ENCODE measurements at regions not wholly inside any gene's neighbourhood (a gene's known extent, or its start where the extent isn't known, plus 50 kb on each side); places are given as distances from the start of the nearest gene placed in this dataset.
"Not testable (repeated sequence)": the region's sequence is repeated elsewhere in the genome, so short reads cannot be mapped to it uniquely, and the experiment has no call there.

- peak in 1 of 2 experiments; percentile 19 for DNase-seq
Observed at GRCh38 chr1:96220651-96221050, 500.9 kb upstream of the PTBP2 start.

GRCh38 chr1:96222701-96223100 is 498.9 kb upstream of the PTBP2 start:
- DNase-seq = no peak

- DNase-seq = not testable (repeated sequence)
Observed at GRCh38 chr1:96224229-96224628, 497.4 kb upstream of the PTBP2 start.

- no peak for DNase-seq
Observed at GRCh38 chr1:96233422-96233821, 488.2 kb upstream of the PTBP2 start.

- peak; percentile 60 to 80 for DNase-seq
Observed at GRCh38 chr1:96234299-96234698, 487.3 kb upstream of the PTBP2 start.

- DNase-seq = peak in 1 of 2 experiments; percentile 41
Observed at GRCh38 chr1:96236156-96236739, 485.3 kb upstream of the PTBP2 start.

- no peak for DNase-seq
Observed at GRCh38 chr1:96238426-96238825, 483.2 kb upstream of the PTBP2 start.

- DNase-seq = no peak
Observed at GRCh38 chr1:96240438-96240837, 481.1 kb upstream of the PTBP2 start.

GRCh38 chr1:96253246-96254035 is 468.1 kb upstream of the PTBP2 start:
- no peak for DNase-seq

- no peak for DNase-seq
Observed at GRCh38 chr1:96256130-96256790, 465.3 kb upstream of the PTBP2 start.

GRCh38 chr1:96259399-96259798 is 462.2 kb upstream of the PTBP2 start:
- no peak for DNase-seq

- no peak for DNase-seq
Observed at GRCh38 chr1:96281491-96281890, 440.1 kb upstream of the PTBP2 start.

- DNase-seq = no peak
Observed at GRCh38 chr1:96290033-96290432, 431.6 kb upstream of the PTBP2 start.

- DNase-seq = no peak
Observed at GRCh38 chr1:96290801-96291200, 430.8 kb upstream of the PTBP2 start.

- no peak for DNase-seq
Observed at GRCh38 chr1:96291468-96291867, 430.1 kb upstream of the PTBP2 start.

- no peak for DNase-seq
Observed at GRCh38 chr1:96292141-96292540, 429.4 kb upstream of the PTBP2 start.

GRCh38 chr1:96296991-96297390 is 424.6 kb upstream of the PTBP2 start:
- DNase-seq = no peak

- DNase-seq = no peak
Observed at GRCh38 chr1:96306809-96307560, 414.6 kb upstream of the PTBP2 start.

GRCh38 chr1:96308314-96308713 is 413.3 kb upstream of the PTBP2 start:
- DNase-seq = no peak

GRCh38 chr1:96309783-96310182 is 411.8 kb upstream of the PTBP2 start:
- DNase-seq = no peak

- DNase-seq = no peak
Observed at GRCh38 chr1:96313216-96313615, 408.4 kb upstream of the PTBP2 start.

- no peak for DNase-seq
Observed at GRCh38 chr1:96329121-96329520, 392.5 kb upstream of the PTBP2 start.

- DNase-seq = no peak
Observed at GRCh38 chr1:96331596-96331995, 390.0 kb upstream of the PTBP2 start.

Data from NCI-H2081 (cell line).